ENCODE measurements at regions not wholly inside any gene's neighbourhood (a gene's known extent, or its start where the extent isn't known, plus 50 kb on each side); places are given as distances from the start of the nearest gene placed in this dataset.

DNA sequence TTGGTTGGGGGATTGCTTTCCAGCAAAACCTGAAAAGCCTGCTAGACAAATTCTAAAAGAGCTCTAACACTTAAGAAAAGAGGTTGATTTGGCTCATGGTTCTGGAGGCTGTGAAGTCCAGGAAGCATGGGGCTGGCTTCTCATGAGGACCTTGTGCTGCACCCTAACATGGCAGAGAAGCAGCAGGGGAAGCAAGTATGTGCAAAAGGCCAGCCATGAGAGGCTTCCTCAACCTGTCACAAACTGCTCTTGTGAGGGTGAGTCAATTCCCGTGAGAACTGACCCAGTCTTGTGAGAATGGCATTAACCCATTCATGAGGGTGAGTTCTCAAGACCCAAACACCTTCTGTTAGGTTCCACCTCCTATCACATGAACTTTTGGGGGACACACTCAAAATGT, 54.3 kb upstream of the IGFBP3 start:
- peak in 1 of 2 donors; percentile 56 for DNase-seq (ENCODE audit: low read depth in 2 of 2)
- TF ChIP-seq, protein P1, sequence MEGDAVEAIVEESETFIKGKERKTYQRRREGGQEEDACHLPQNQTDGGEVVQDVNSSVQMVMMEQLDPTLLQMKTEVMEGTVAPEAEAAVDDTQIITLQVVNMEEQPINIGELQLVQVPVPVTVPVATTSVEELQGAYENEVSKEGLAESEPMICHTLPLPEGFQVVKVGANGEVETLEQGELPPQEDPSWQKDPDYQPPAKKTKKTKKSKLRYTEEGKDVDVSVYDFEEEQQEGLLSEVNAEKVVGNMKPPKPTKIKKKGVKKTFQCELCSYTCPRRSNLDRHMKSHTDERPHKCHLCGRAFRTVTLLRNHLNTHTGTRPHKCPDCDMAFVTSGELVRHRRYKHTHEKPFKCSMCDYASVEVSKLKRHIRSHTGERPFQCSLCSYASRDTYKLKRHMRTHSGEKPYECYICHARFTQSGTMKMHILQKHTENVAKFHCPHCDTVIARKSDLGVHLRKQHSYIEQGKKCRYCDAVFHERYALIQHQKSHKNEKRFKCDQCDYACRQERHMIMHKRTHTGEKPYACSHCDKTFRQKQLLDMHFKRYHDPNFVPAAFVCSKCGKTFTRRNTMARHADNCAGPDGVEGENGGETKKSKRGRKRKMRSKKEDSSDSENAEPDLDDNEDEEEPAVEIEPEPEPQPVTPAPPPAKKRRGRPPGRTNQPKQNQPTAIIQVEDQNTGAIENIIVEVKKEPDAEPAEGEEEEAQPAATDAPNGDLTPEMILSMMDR (IDR thresholded peaks at IDR 0.05; ENCODE audit: low read depth, low read length), result no peak
- no peak overlapping the region for H3K4me3 ChIP-seq (replicated peaks in 1 of 2; ENCODE audit: low read depth in 2 of 2, low read length in 2 of 2)

DNA sequence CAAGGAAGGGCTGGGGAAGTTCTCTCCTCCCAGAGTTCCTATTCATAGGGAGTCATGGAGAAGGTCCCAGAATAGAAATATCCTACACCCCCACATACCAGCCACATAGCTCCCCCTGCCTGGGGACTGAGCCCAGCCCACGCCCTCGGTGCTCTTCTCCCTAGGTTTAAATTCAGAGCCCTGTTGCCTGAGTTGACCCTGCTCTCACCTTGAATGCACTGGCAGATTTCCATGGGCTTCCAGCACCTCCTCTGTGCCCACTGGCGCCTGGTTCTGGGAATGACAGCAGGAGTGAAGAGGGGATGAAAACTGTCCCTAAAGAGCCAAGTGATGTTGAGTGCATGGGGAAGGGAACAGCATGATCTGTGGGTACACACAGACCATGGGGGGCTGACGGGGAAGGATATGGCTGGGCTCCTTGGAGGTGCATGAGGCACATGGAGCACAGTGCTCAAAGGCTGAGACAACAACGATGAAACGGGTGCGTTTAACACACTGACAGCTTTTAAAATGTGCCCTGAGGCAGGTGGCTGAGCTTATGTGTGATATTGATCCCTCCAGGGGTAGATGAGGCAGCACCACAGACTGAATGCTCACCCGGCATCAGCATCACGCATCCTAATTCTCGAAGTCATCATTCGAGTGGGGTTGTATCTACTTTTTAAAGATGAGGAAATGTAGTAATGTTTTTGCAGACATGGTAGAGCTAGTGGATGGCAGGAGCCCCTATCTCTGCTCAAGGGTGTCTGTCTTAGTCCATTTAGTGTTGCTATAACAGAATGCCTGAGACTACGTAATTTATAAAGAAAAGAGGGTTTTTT, 53.7 kb upstream of the IGFBP3 start:
- DNase-seq (ENCODE audit: low read depth in 2 of 2), result no peak
- H3K4me3 ChIP-seq (replicated peaks in 1 of 2; ENCODE audit: low read depth in 2 of 2, low read length in 2 of 2), result no peak overlapping the region

DNA sequence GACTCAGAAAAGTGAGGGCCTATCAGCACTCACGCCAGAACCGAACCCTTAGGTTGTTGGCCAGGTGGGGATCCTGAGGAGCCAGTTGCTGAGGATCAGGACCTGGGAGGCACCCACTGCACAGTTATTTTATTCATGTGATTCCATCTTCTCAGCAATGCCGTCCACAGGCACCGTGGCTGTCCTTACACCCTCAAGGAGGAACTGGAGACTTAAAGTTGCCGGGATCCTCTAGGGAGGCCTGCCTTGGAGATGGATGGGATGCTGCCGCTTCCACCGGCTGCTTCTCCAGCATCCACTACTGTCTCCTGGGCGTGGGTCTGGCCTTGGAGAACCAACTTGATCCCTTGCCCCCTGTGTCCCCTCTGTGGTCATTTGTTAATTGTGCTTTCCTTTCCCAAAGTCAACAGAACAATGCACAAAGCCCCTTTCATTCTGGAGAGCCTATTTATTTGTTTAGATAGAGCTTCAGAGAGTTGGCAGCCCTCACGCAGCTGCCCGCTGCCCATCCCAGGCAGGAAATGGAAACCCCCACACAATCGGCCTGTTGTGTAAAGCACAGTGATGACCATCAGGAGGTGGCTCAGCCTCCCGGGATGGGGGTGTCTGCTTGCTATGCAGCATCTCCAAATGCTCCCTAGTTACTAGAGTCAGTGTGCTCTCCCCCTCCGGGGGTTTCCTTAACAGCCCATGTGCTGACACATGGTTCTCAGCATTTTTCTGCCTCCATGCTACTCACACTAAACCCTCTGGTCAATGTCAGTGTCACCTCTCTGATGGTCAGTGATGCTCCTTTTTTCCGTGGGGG, 52.9 kb upstream of the IGFBP3 start:
- H3K4me3 ChIP-seq (replicated peaks in 1 of 2; ENCODE audit: low read depth in 2 of 2, low read length in 2 of 2), result no peak overlapping the region
- peak in 1 of 2 donors; percentile 54 for DNase-seq (ENCODE audit: low read depth in 2 of 2)

More for the DNA sequence above, 53.7 kb upstream of the IGFBP3 start:
- TF ChIP-seq, protein P1 (IDR thresholded peaks at IDR 0.05; ENCODE audit: low read depth, low read length), result no peak

DNA sequence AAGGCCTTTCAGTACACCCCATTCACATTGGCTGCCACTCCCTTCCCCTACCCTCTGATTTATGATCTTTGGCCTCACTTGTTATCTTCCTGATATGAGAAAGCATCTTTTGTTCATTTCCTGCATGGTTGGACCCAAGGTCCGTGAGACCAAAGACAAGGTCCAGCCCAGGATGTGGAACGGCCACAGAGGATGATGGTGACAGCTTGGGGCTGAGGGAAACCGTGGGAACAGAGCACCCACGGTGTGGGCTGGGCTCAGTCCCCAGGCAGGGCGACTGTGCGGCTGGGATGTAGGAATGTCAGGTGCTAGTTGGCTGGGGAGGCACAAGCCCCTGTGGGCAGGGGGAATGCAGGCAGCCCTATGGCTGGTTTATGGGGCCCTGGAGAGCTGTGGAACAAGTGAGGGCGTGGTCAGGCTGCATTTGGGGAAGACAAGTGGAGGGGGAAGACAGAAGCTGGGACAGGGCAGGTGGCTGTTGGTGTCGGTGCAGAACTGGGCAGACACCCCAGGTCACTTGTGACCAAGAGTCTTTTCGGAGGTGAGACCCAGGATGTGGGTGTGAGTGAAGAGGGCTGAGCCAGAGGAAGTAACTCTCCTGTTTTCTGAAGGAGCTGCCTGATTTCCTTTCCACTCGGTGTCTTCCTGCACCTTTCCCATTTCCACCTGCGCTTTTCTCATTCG, 51.7 kb upstream of the IGFBP3 start:
- no peak overlapping the region for H3K4me3 ChIP-seq (replicated peaks in 1 of 2; ENCODE audit: low read depth in 2 of 2, low read length in 2 of 2)
- DNase-seq (ENCODE audit: low read depth in 2 of 2), result no peak
- TF ChIP-seq, protein P1 (IDR thresholded peaks at IDR 0.05; ENCODE audit: low read depth, low read length), result no peak

More for the DNA sequence above, 52.9 kb upstream of the IGFBP3 start:
- TF ChIP-seq, protein P1 (IDR thresholded peaks at IDR 0.05; ENCODE audit: low read depth, low read length), result no peak

DNA sequence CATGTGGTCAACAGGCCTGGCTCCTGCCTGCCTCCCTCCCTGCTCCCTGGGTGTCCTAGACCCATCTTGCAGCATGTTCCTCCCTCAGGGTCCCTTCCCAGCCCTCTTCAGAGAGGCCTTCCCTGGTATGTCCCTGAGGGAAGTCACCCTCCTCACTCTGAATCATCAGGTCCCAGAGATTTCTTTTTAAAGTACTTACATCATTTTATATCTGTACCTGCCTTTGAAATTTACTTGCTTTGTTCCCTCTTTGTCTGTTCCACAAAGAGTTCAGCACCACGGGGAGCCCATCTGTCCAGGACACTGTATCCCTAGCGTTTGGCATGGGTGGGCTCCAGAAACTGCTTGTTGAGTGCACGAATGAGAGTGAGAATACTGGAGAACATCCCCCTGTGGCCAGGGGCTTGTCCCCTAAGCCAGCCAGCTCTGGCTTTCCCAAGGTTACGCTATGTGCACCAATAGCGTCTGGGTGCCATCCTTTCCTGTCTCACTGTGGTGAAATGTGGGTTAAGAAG, 50.6 kb upstream of the IGFBP3 start:
- TF ChIP-seq, protein P1 (IDR thresholded peaks at IDR 0.05; ENCODE audit: low read depth, low read length), result no peak
- no peak overlapping the region for H3K4me3 ChIP-seq (replicated peaks in 1 of 2; ENCODE audit: low read depth in 2 of 2, low read length in 2 of 2)
- DNase-seq (ENCODE audit: low read depth in 2 of 2), result no peak

DNA sequence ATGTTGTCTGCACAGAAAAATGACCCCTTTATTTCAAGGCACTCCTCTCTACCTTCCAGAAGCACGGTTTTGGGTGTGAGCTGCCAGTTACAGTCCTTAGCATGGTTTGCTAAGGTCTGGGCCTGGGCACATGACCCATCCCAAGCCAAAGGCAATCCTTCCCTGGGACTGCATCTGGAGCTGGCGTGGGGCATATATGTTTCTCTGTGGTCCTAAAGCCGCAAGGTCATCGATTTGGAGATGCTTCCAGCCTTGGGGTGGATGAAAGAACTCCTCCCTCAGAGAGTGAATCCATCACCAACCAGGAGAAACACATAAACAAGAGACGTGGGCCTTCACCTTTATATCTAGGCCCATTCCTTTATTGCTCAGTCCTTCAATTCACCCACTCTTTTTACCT, 50.1 kb upstream of the IGFBP3 start:
- TF ChIP-seq, protein P1 (IDR thresholded peaks at IDR 0.05; ENCODE audit: low read depth, low read length), result no peak
- DNase-seq (ENCODE audit: low read depth in 2 of 2), result no peak
- no peak overlapping the region for H3K4me3 ChIP-seq (replicated peaks in 1 of 2; ENCODE audit: low read depth in 2 of 2, low read length in 2 of 2)
